ENCODE measurements at regions not wholly inside any gene's neighbourhood (a gene's known extent, or its start where the extent isn't known, plus 50 kb on each side); places are given as distances from the start of the nearest gene placed in this dataset.
A peak's percentile ranks its signal among the peaks of the same experiment; 100 is the strongest.

- peak in 3 of 4 experiments; percentile 15 to 55 (median 17) for TF ChIP-seq CTCF (IDR thresholded peaks at IDR 0.05)
- no peak for TF ChIP-seq POLR2A (IDR thresholded peaks at IDR 0.05)
Observed at GRCh38 chr10:118850418-118851061, 95.8 kb upstream of the CACUL1 start.

Measured in gastroesophageal sphincter (tissue), 3 donors.